Fibroblast of mammary gland (primary cell): ENCODE measurements at regions not wholly inside any gene's neighbourhood (a gene's known extent, or its start where the extent isn't known, plus 50 kb on each side); places are given as distances from the start of the nearest gene placed in this dataset.

ENCODE experiments used
- DNase-seq: peaks from one replicate; pipeline ENCODE4 v3.0.0-alpha.2; 2010; ENCODE audit warnings: low read depth
- H3K4me3 ChIP-seq: 2 replicates; pipeline ENCODE4 v1.5.1; 2011; ENCODE audit warnings: low read depth, mild to moderate bottlenecking, low read length, moderate library complexity; ENCODE audit not compliant: control insufficient read depth
- CTCF ChIP-seq: conservative IDR thresholded peaks from 2 replicates; pipeline ENCODE4 v1.5.1; 2011; ENCODE audit warnings: low read depth, low read length, inconsistent platforms; ENCODE audit not compliant: control insufficient read depth, insufficient read depth

- H3K4me3 ChIP-seq, result no peak overlapping the region
- no peak for DNase-seq
- TF ChIP-seq CTCF, result no peak
Observed at GRCh38 chr13:47008318-47008717, 111.5 kb upstream of the HTR2A start.

GRCh38 chr13:47005756-47006414 is 109.0 kb upstream of the HTR2A start:
- TF ChIP-seq CTCF, result no peak
- H3K4me3 ChIP-seq, result no peak overlapping the region
- DNase-seq, result peak; percentile 59

GRCh38 chr13:47004540-47004939 is 107.7 kb upstream of the HTR2A start:
- no peak overlapping the region for H3K4me3 ChIP-seq
- TF ChIP-seq CTCF, result no peak
- peak; percentile 38 for DNase-seq

GRCh38 chr13:47004027-47004426 is 107.2 kb upstream of the HTR2A start:
- H3K4me3 ChIP-seq, result no peak overlapping the region
- TF ChIP-seq CTCF, result peak; percentile 13
- DNase-seq, result peak; percentile 38

GRCh38 chr13:47000165-47000564 is 103.3 kb upstream of the HTR2A start:
- peak; percentile 68 for DNase-seq
- no peak overlapping the region for H3K4me3 ChIP-seq
- TF ChIP-seq CTCF, result no peak

GRCh38 chr13:46996316-46997030 is 99.6 kb upstream of the HTR2A start:
- DNase-seq, result no peak
- no peak overlapping the region for H3K4me3 ChIP-seq
- TF ChIP-seq CTCF, result no peak

- no peak for DNase-seq
- no peak overlapping the region for H3K4me3 ChIP-seq
- no peak for TF ChIP-seq CTCF
Observed at GRCh38 chr13:46995874-46996273, 99.0 kb upstream of the HTR2A start.
